GM12874 (cell line): ENCODE measurements at regions not wholly inside any gene's neighbourhood (a gene's known extent, or its start where the extent isn't known, plus 50 kb on each side); places are given as distances from the start of the nearest gene placed in this dataset.

ENCODE experiments used
- TF ChIP-seq, protein P1 (sequence below): IDR thresholded peaks from 2 replicates; pipeline ENCODE4 v1.5.1; 2011; ENCODE audit warnings: low read depth, mild to moderate bottlenecking, control low read depth, low read length, moderate library complexity; ENCODE audit not compliant: insufficient read depth

DNA sequence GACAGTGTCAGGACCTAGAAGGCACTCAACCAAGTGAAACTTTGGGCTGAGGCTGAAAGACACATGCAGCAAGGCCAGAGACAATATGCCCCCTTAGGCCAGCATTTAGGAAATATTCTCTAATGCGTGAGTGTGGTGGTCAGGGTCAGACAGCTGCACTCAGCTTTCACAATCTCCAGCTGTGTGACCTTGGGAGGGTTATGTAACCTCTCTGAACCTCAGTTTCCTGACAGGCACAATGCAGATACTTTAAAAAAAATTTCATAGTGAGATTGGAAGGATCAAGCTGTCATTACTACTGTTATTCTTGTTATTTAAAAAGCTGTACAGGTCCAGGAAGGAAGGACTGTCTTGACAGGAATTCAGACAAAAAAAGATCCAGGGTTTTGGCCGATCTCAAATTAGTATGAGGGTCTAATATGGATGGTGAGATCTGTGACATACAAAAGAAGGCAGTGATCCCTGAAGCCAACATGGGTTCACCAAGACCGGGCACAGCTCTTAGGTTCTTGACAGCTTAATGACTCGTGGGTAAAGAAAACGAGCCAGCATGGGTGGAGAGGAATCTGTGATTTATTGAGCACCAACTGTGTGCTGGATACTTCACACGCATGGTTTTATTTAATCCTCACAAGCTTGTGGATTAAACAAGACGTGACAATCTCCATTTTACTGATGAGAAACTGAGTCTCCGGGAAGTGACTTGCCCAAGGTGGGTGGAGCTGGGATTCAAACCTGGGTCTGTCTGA, 54.6 kb upstream of the POU3F1 start:
- TF ChIP-seq, protein P1, sequence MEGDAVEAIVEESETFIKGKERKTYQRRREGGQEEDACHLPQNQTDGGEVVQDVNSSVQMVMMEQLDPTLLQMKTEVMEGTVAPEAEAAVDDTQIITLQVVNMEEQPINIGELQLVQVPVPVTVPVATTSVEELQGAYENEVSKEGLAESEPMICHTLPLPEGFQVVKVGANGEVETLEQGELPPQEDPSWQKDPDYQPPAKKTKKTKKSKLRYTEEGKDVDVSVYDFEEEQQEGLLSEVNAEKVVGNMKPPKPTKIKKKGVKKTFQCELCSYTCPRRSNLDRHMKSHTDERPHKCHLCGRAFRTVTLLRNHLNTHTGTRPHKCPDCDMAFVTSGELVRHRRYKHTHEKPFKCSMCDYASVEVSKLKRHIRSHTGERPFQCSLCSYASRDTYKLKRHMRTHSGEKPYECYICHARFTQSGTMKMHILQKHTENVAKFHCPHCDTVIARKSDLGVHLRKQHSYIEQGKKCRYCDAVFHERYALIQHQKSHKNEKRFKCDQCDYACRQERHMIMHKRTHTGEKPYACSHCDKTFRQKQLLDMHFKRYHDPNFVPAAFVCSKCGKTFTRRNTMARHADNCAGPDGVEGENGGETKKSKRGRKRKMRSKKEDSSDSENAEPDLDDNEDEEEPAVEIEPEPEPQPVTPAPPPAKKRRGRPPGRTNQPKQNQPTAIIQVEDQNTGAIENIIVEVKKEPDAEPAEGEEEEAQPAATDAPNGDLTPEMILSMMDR = no peak

DNA sequence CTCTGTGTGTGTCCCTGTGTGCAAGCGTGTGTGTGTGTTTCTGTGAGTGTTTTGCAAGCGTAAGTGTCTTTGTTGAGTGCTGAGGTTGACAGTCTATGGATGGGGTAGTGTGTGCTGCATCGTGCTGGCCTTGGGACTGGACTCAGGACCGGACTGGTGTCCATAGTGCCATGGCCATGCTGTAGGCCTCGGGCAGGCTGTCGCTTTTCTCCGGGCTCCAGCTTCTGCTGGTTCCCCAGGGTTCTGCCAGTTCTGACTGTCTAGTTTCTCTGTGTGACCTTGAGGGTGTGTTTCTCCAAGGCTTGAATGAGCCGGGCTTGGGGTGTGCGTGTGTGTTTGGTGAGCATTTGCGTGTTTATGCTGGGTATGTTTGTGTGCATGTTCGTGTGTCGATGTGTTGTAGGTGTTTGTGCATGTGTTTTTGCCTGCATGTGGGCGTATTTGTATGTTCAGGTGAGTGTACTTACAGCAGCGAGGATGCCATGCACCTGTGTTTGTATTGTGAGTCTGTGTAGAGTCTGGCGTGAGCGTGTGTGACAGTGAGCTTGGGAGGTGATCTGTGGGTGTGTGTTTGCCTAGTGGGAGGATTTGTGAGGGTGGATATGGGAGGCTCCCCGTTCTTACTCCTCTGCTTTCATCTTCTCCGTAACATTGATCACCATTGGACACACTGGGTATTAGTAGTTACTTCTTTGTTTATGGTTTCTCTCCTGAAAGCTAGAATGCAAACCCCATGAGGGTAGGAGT, 51.7 kb upstream of the POU3F1 start:
- TF ChIP-seq, protein P1 = no peak

- TF ChIP-seq, protein P1 = no peak
Measured at GRCh38 chr1:38097284-38097898, 50.8 kb upstream of the POU3F1 start.
